SK-N-SH treated with all-trans-retinoic acid at 6 μM for 48 hours (cell line): ENCODE measurements at regions not wholly inside any gene's neighbourhood (a gene's known extent, or its start where the extent isn't known, plus 50 kb on each side); places are given as distances from the start of the nearest gene placed in this dataset.

Source experiments
- ATAC-seq: fragments of 200-7000 bp; cut with Tn5 transposase; 3 replicates; pipeline ENCODE4 v1.9.1; 2020; ENCODE audit warnings: mild to moderate bottlenecking, moderate library complexity
- ARNTL ChIP-seq: fragments of 450-650 bp; formaldehyde crosslinking; IDR thresholded peaks from 2 replicates; pipeline ENCODE4 v1.5.0; 2020; ENCODE audit warnings: low read depth, mild to moderate bottlenecking, moderate library complexity, borderline replicate concordance
- BACH2 ChIP-seq: fragments of 250-450 bp; sonication (Bioruptor Pico); IDR thresholded peaks from 2 replicates; pipeline ENCODE4 v1.9.0; 2021; ENCODE audit warnings: mild to moderate bottlenecking, borderline replicate concordance
- CREB5 ChIP-seq: fragments of 250-450 bp; sonication (Bioruptor Pico); IDR thresholded peaks from 2 replicates; pipeline ENCODE4 v1.5.1; 2020; ENCODE audit warnings: low read depth, mild to moderate bottlenecking, moderate library complexity
- CSDC2 ChIP-seq: fragments of 250-450 bp; sonication (Bioruptor Pico); IDR thresholded peaks from 2 replicates; pipeline ENCODE4 v1.5.0; 2020; ENCODE audit warnings: mild to moderate bottlenecking, moderate library complexity
- CSRNP3 ChIP-seq: fragments of 250-450 bp; sonication (Bioruptor Pico); IDR thresholded peaks from 2 replicates; pipeline ENCODE4 v1.5.1; 2021; ENCODE audit warnings: mild to moderate bottlenecking, moderate library complexity
- ESRRG ChIP-seq: fragments of 250-450 bp; sonication (Bioruptor Pico); IDR thresholded peaks from 2 replicates; pipeline ENCODE4 v1.6.1; 2021; ENCODE audit warnings: mild to moderate bottlenecking
- GLIS3 ChIP-seq: fragments of 250-450 bp; sonication (Bioruptor Pico); IDR thresholded peaks from 2 replicates; pipeline ENCODE4 v1.5.0; 2020; ENCODE audit warnings: mild to moderate bottlenecking, moderate library complexity
- ISL1 ChIP-seq: fragments of 250-450 bp; sonication (Bioruptor Pico); IDR thresholded peaks from 2 replicates; pipeline ENCODE4 v2.1.2; 2022; ENCODE audit warnings: mild to moderate bottlenecking, moderate library complexity
- OSR1 ChIP-seq: fragments of 250-450 bp; sonication (Bioruptor Pico); IDR thresholded peaks from 2 replicates; pipeline ENCODE4 v1.8.0; 2022; ENCODE audit warnings: moderate library complexity, mild to moderate bottlenecking, inconsistent platforms
- PATZ1 ChIP-seq: fragments of 250-450 bp; sonication (Bioruptor Pico); IDR thresholded peaks from 2 replicates; pipeline ENCODE4 v1.8.0; 2020; ENCODE audit warnings: mild to moderate bottlenecking, moderate library complexity, borderline replicate concordance
- POU6F1 ChIP-seq: fragments of 250-450 bp; sonication (Bioruptor Pico); IDR thresholded peaks from 2 replicates; pipeline ENCODE4 v1.8.0; 2021; ENCODE audit warnings: low read depth, mild to moderate bottlenecking, moderate library complexity, borderline replicate concordance
- PPARA ChIP-seq: fragments of 250-450 bp; sonication (Bioruptor Pico); IDR thresholded peaks from 2 replicates; pipeline ENCODE4 v1.5.0; 2020; ENCODE audit warnings: mild to moderate bottlenecking, borderline replicate concordance
- RARB ChIP-seq: fragments of 250-450 bp; sonication (Bioruptor Pico); IDR thresholded peaks from 2 replicates; pipeline ENCODE4 v1.8.0; 2021; ENCODE audit warnings: mild to moderate bottlenecking, moderate library complexity
- SNAI2 ChIP-seq: fragments of 250-450 bp; sonication (Bioruptor Pico); IDR thresholded peaks from 2 replicates; pipeline ENCODE4 v1.5.0; 2020; ENCODE audit warnings: mild to moderate bottlenecking, moderate library complexity
- TCF4 ChIP-seq: fragments of 250-450 bp; sonication (Bioruptor Pico); IDR thresholded peaks from 2 replicates; pipeline ENCODE4 v1.8.0; 2021; ENCODE audit warnings: mild to moderate bottlenecking, moderate library complexity, borderline replicate concordance
- TOX ChIP-seq: fragments of 250-450 bp; sonication (Bioruptor Pico); IDR thresholded peaks from 2 replicates; pipeline ENCODE4 v1.8.0; 2021; ENCODE audit warnings: mild to moderate bottlenecking, moderate library complexity, borderline replicate concordance
- TSHZ2 ChIP-seq: fragments of 250-450 bp; sonication (Bioruptor Pico); IDR thresholded peaks from 2 replicates; pipeline ENCODE4 v1.5.0; 2020; ENCODE audit warnings: mild to moderate bottlenecking, moderate library complexity
- ZC3H10 ChIP-seq: fragments of 250-450 bp; sonication (Bioruptor Pico); IDR thresholded peaks from 2 replicates; pipeline ENCODE4 v1.5.1; 2021; ENCODE audit warnings: mild to moderate bottlenecking, moderate library complexity
- ZFP30 ChIP-seq: fragments of 450-650 bp; formaldehyde crosslinking; IDR thresholded peaks from 2 replicates; pipeline ENCODE4 v1.5.0; 2022; ENCODE audit warnings: mild to moderate bottlenecking, moderate library complexity
- ZNF565 ChIP-seq: fragments of 450-650 bp; formaldehyde crosslinking; conservative IDR thresholded peaks from 2 replicates; pipeline ENCODE4 v1.5.0; 2020; ENCODE audit warnings: low read depth, mild to moderate bottlenecking, moderate library complexity
- ZNF70 ChIP-seq: fragments of 450-650 bp; formaldehyde crosslinking; IDR thresholded peaks from 2 replicates; pipeline ENCODE4 v1.5.0; 2020; ENCODE audit warnings: mild to moderate bottlenecking, moderate library complexity
- ZNF8 ChIP-seq: fragments of 450-650 bp; formaldehyde crosslinking; IDR thresholded peaks from 2 replicates; pipeline ENCODE4 v1.5.0; 2020; ENCODE audit warnings: mild to moderate bottlenecking, moderate library complexity

GRCh38 chr12:59500335-59500734 is 95.5 kb upstream of the SLC16A7 start:
- TF ChIP-seq BACH2 (CRISPR knock-in tag), result no peak
- no peak for TF ChIP-seq PATZ1 (CRISPR knock-in tag)
- no peak for TF ChIP-seq POU6F1 (CRISPR knock-in tag)
- TF ChIP-seq ZFP30, result no peak
- no peak for TF ChIP-seq CSDC2
- no peak for TF ChIP-seq ZNF565 (CRISPR knock-in tag)
- TF ChIP-seq SNAI2 (CRISPR knock-in tag), result no peak
- no peak for TF ChIP-seq ESRRG (CRISPR knock-in tag)
- TF ChIP-seq ISL1 (CRISPR knock-in tag), result no peak
- TF ChIP-seq CSRNP3 (CRISPR knock-in tag), result no peak
- TF ChIP-seq ARNTL, result no peak
- ATAC-seq, result no peak

GRCh38 chr12:59499774-59500173 is 96.1 kb upstream of the SLC16A7 start:
- ATAC-seq, result no peak
- TF ChIP-seq CSDC2 (no peak), ZC3H10 (CRISPR knock-in tag) (no peak), SNAI2 (CRISPR knock-in tag) (no peak), ZFP30 (no peak), TOX (CRISPR knock-in tag) (no peak), CSRNP3 (CRISPR knock-in tag) (no peak), GLIS3 (CRISPR knock-in tag) (no peak), RARB (CRISPR knock-in tag) (no peak), TCF4 (CRISPR knock-in tag) (no peak), ZNF8 (CRISPR knock-in tag) (no peak), PATZ1 (CRISPR knock-in tag) (no peak)

- no peak for ATAC-seq
- no peak for TF ChIP-seq SNAI2 (CRISPR knock-in tag)
- no peak for TF ChIP-seq RARB (CRISPR knock-in tag)
- no peak for TF ChIP-seq TSHZ2 (CRISPR knock-in tag)
- TF ChIP-seq ARNTL, result no peak
- no peak for TF ChIP-seq ISL1 (CRISPR knock-in tag)
- no peak for TF ChIP-seq CREB5 (CRISPR knock-in tag)
- TF ChIP-seq TCF4 (CRISPR knock-in tag), result no peak
- TF ChIP-seq ZNF565 (CRISPR knock-in tag), result no peak
- TF ChIP-seq OSR1 (CRISPR knock-in tag), result no peak
- no peak for TF ChIP-seq ZFP30
- no peak for TF ChIP-seq GLIS3 (CRISPR knock-in tag)
- TF ChIP-seq ESRRG (CRISPR knock-in tag), result no peak
- no peak for TF ChIP-seq PATZ1 (CRISPR knock-in tag)
- no peak for TF ChIP-seq CSDC2
- no peak for TF ChIP-seq ZC3H10 (CRISPR knock-in tag)
- TF ChIP-seq PPARA (CRISPR knock-in tag), result no peak
- TF ChIP-seq ZNF70 (CRISPR knock-in tag), result no peak
Observed at GRCh38 chr12:59494617-59495016, 101.2 kb upstream of the SLC16A7 start.
